CD4-positive, alpha-beta T cell (primary cell): ENCODE measurements at regions not wholly inside any gene's neighbourhood (a gene's known extent, or its start where the extent isn't known, plus 50 kb on each side); places are given as distances from the start of the nearest gene placed in this dataset.

Experiments used
- ATAC-seq: fragments of 200-7000 bp; cut with Tn5 transposase; one replicate; pipeline ENCODE4 v1.10.0; 2022; ENCODE audit warnings: mild to moderate bottlenecking; ENCODE audit not compliant: poor library complexity
- CTCF ChIA-PET: fragments of 350-600 bp; sonication (Branson Sonifier 250); formaldehyde crosslinking; loops from one replicate; lab custom pipeline; 2021; ENCODE audit warnings: antibody characterized with exemption, inconsistent platforms; lab: Charles Lee
- POLR2A ChIA-PET: fragments of 350-600 bp; sonication (Branson Sonifier 250); formaldehyde crosslinking; loops from one replicate; lab custom pipeline; 2021; ENCODE audit warnings: antibody characterized with exemption, inconsistent platforms; lab: Charles Lee
- DNase-seq, 14 experiments: peaks; one replicate each; pipeline ENCODE4 v3.0.0-alpha.2; 2013 to 2020; ENCODE audit warnings: mixed read lengths in 2 of 14
- H3K27ac ChIP-seq, 2 donors: one replicate each; pipeline versions ENCODE4 v1.5.1 to v1.7.0; 2013; ENCODE audit warnings: low read length in 2 of 2, low read depth in 1 of 2, mild to moderate bottlenecking in 1 of 2
- H3K27me3 ChIP-seq, 2 experiments: 1 replicate in 1 of 2; 2 replicates in 1 of 2; pipeline versions ENCODE4 v1.6.1 to v1.7.0; 2013; ENCODE audit warnings: low read length in 2 of 2, control low read depth in 1 of 2, mild to moderate bottlenecking in 1 of 2, moderate library complexity in 1 of 2; ENCODE audit not compliant: insufficient read depth in 2 of 2, control insufficient read depth in 1 of 2
- H3K36me3 ChIP-seq: one replicate; pipeline ENCODE4 v1.6.1; 2013; ENCODE audit warnings: low read length, control low read depth; ENCODE audit not compliant: insufficient read depth
- H3K4me1 ChIP-seq: one replicate; pipeline ENCODE4 v1.6.1; 2013; ENCODE audit warnings: low read length, control low read depth; ENCODE audit not compliant: insufficient read depth
- H3K4me3 ChIP-seq: one replicate; pipeline ENCODE4 v1.5.1; 2013; ENCODE audit warnings: mild to moderate bottlenecking, low read length, moderate library complexity
- H3K9me3 ChIP-seq, 2 experiments: 1 replicate in 1 of 2; 2 replicates in 1 of 2; pipeline versions ENCODE4 v1.6.1 to v1.7.0; 2013; ENCODE audit warnings: low read length in 2 of 2, mild to moderate bottlenecking in 2 of 2, control low read depth in 1 of 2, moderate library complexity in 1 of 2; ENCODE audit not compliant: control insufficient read depth in 1 of 2, insufficient read depth in 1 of 2
- H3K27ac Mint-ChIP-seq: one replicate; pipeline ENCODE4 v1.8.0; 2020; ENCODE audit warnings: mixed read lengths
- H3K27me3 Mint-ChIP-seq: one replicate; pipeline ENCODE4 v1.8.0; 2021; ENCODE audit warnings: mixed read lengths
- H3K36me3 Mint-ChIP-seq: one replicate; pipeline ENCODE4 v1.8.0; 2021; ENCODE audit warnings: low read depth, mixed read lengths
- H3K4me1 Mint-ChIP-seq: one replicate; pipeline ENCODE4 v1.8.0; 2021; ENCODE audit warnings: low read depth, mixed read lengths
- H3K4me3 Mint-ChIP-seq: one replicate; pipeline ENCODE4 v1.8.0; 2020; ENCODE audit warnings: mild to moderate bottlenecking, mixed read lengths
- H3K9me3 Mint-ChIP-seq: one replicate; pipeline ENCODE4 v1.8.0; 2020; ENCODE audit warnings: mixed read lengths
- intact Hi-C, 2 experiments: fragments of 100-400 bp; cut with DNase I in 1 of 2; cut with micrococcal nuclease in 1 of 2; formaldehyde crosslinking; loops; one replicate each; pipeline versions ENCODE4 v1.15.1 to v1.9.0; 2023 to 2025; cut with DNase I, micrococcal nuclease
- TF ChIP-seq, protein P1 (sequence below): fragments of 200-600 bp; IDR thresholded peaks from one replicate; pipeline ENCODE4 v1.8.0; 2022; ENCODE audit warnings: antibody characterized with exemption, mild to moderate bottlenecking

- H3K27ac Mint-ChIP-seq: no peak overlapping the region
- ChIA-PET POLR2A (no interaction called here), CTCF (no interaction called here)
- Histone ChIP-seq H3K4me3 (no peak overlapping the region), H3K9me3 (no peaks in the 10 kb centered on the region), H3K27ac (no peak overlapping the region), H3K27me3 (peaks cover 0 to 4% of the 10 kb centered on the region in 2 experiments), H3K36me3 (no peaks in the 10 kb centered on the region), H3K4me1 (no peaks in the 10 kb centered on the region)
- no peaks in the 10 kb centered on the region for H3K9me3 Mint-ChIP-seq
- no peak overlapping the region for H3K4me3 Mint-ChIP-seq
- no peaks in the 10 kb centered on the region for H3K4me1 Mint-ChIP-seq
- TF ChIP-seq, protein P1, sequence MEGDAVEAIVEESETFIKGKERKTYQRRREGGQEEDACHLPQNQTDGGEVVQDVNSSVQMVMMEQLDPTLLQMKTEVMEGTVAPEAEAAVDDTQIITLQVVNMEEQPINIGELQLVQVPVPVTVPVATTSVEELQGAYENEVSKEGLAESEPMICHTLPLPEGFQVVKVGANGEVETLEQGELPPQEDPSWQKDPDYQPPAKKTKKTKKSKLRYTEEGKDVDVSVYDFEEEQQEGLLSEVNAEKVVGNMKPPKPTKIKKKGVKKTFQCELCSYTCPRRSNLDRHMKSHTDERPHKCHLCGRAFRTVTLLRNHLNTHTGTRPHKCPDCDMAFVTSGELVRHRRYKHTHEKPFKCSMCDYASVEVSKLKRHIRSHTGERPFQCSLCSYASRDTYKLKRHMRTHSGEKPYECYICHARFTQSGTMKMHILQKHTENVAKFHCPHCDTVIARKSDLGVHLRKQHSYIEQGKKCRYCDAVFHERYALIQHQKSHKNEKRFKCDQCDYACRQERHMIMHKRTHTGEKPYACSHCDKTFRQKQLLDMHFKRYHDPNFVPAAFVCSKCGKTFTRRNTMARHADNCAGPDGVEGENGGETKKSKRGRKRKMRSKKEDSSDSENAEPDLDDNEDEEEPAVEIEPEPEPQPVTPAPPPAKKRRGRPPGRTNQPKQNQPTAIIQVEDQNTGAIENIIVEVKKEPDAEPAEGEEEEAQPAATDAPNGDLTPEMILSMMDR: no peak
- H3K27me3 Mint-ChIP-seq: peaks cover 30% of the 10 kb centered on the region
- intact Hi-C loops: no loop called here
- DNase-seq (no peak), ATAC-seq (no peak)
- H3K36me3 Mint-ChIP-seq: no peaks in the 10 kb centered on the region
Observed at GRCh38 chr19:32265995-32266394, 79.4 kb upstream of the ZNF507 start.

- no peaks in the 10 kb centered on the region for H3K9me3 ChIP-seq
- H3K4me1 Mint-ChIP-seq: no peaks in the 10 kb centered on the region
- intact Hi-C loops: no loop called here
- peaks cover 1% of the 10 kb centered on the region for H3K9me3 Mint-ChIP-seq
- H3K4me3 ChIP-seq: no peak overlapping the region
- no peak for DNase-seq
- CTCF ChIA-PET: no interaction called here
- no peak for ATAC-seq
- TF ChIP-seq, protein P1: no peak
- H3K4me1 ChIP-seq: no peaks in the 10 kb centered on the region
- peaks cover 35% of the 10 kb centered on the region for H3K27me3 Mint-ChIP-seq
- no peaks in the 10 kb centered on the region for H3K36me3 ChIP-seq
- no peak overlapping the region for H3K27ac Mint-ChIP-seq
- H3K36me3 Mint-ChIP-seq: no peaks in the 10 kb centered on the region
- no peak overlapping the region for H3K27ac ChIP-seq
- no peak overlapping the region for H3K4me3 Mint-ChIP-seq
- H3K27me3 ChIP-seq: peaks cover 0 to 4% of the 10 kb centered on the region in 2 experiments
- POLR2A ChIA-PET: no interaction called here
Observed at GRCh38 chr19:32266460-32266859, 79.0 kb upstream of the ZNF507 start.

- no peaks in the 10 kb centered on the region for H3K36me3 ChIP-seq
- POLR2A ChIA-PET: no interaction called here
Observed at GRCh38 chr19:32268381-32268780, 77.0 kb upstream of the ZNF507 start.

More at GRCh38 chr19:32268381-32268780, 77.0 kb upstream of the ZNF507 start:
- no peak overlapping the region for H3K4me3 ChIP-seq
- DNase-seq (no peak), ATAC-seq (no peak)
- no peak overlapping the region for H3K27ac ChIP-seq
- H3K27me3 ChIP-seq: peaks cover 0 to 4% of the 10 kb centered on the region in 2 experiments
- CTCF ChIA-PET: no interaction called here
- TF ChIP-seq, protein P1: no peak
- intact Hi-C loops: no loop called here
- Mint-ChIP-seq H3K4me3 (no peak overlapping the region), H3K4me1 (no peaks in the 10 kb centered on the region), H3K9me3 (peaks cover 5% of the 10 kb centered on the region), H3K27ac (no peak overlapping the region), H3K36me3 (no peaks in the 10 kb centered on the region), H3K27me3 (peaks cover 42% of the 10 kb centered on the region)
- no peaks in the 10 kb centered on the region for H3K9me3 ChIP-seq
- H3K4me1 ChIP-seq: no peaks in the 10 kb centered on the region
